ENCODE measurements at regions not wholly inside any gene's neighbourhood (a gene's known extent, or its start where the extent isn't known, plus 50 kb on each side); places are given as distances from the start of the nearest gene placed in this dataset.

DNA sequence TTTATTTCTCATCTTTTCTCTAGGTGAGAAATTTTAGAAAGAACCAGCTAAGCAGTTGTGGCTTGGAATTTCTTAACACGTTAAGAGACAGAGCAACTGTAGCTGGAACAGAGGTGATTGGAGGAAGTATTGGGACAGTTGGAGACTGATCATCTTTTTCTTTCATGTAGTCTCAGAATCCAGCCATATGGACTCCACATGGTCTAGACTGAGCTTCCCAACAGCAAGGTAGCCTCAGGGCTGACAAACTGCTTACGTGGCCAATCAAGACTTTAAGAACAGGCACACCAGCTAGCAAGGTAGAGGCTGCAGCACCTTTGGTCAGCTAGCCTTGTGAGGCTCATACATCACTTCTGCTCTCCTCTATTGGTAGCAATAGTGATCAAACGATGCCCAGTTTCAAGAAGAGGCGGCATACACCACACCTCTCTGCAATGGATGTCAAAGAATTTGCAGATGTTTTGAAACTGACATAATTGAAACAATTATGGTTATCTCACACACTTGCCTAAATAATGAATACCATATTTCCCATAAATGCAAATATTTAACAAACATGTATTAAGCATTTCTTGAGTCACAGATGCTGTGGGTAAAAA, 590.5 kb upstream of the SLC35B3 start:
- TF ChIP-seq POLR2AphosphoS5 (IDR thresholded peaks at IDR 0.05; ENCODE audit: low read depth, low read length) (no peak), TAF1 (IDR thresholded peaks at IDR 0.05; ENCODE audit: borderline replicate concordance, insufficient read depth, low read length) (no peak), SIN3A (IDR thresholded peaks at IDR 0.05; ENCODE audit: borderline replicate concordance, insufficient read depth, low read length) (no peak)
- TF ChIP-seq, protein P1, sequence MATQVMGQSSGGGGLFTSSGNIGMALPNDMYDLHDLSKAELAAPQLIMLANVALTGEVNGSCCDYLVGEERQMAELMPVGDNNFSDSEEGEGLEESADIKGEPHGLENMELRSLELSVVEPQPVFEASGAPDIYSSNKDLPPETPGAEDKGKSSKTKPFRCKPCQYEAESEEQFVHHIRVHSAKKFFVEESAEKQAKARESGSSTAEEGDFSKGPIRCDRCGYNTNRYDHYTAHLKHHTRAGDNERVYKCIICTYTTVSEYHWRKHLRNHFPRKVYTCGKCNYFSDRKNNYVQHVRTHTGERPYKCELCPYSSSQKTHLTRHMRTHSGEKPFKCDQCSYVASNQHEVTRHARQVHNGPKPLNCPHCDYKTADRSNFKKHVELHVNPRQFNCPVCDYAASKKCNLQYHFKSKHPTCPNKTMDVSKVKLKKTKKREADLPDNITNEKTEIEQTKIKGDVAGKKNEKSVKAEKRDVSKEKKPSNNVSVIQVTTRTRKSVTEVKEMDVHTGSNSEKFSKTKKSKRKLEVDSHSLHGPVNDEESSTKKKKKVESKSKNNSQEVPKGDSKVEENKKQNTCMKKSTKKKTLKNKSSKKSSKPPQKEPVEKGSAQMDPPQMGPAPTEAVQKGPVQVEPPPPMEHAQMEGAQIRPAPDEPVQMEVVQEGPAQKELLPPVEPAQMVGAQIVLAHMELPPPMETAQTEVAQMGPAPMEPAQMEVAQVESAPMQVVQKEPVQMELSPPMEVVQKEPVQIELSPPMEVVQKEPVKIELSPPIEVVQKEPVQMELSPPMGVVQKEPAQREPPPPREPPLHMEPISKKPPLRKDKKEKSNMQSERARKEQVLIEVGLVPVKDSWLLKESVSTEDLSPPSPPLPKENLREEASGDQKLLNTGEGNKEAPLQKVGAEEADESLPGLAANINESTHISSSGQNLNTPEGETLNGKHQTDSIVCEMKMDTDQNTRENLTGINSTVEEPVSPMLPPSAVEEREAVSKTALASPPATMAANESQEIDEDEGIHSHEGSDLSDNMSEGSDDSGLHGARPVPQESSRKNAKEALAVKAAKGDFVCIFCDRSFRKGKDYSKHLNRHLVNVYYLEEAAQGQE (IDR thresholded peaks at IDR 0.05; ENCODE audit: insufficient read depth in 1 of 2, low read depth in 2 of 2, low read length in 2 of 2): no peak

All from PFSK-1 (cell line).